Liver (tissue), 8 donors: ENCODE measurements at regions not wholly inside any gene's neighbourhood (a gene's known extent, or its start where the extent isn't known, plus 50 kb on each side); places are given as distances from the start of the nearest gene placed in this dataset.

Experiments
- DNase-seq: peaks from one replicate; pipeline ENCODE4 v3.0.0-alpha.2; 2017; ENCODE audit warnings: low spot score
- H3K27ac ChIP-seq, 2 donors: one replicate each; pipeline ENCODE4 v1.7.0; 2013; ENCODE audit warnings: inconsistent platforms in 2 of 2, low read length in 2 of 2, control low read depth in 1 of 2, low read depth in 1 of 2, mild to moderate bottlenecking in 1 of 2
- H3K27me3 ChIP-seq, 4 donors: one replicate each; pipeline versions ENCODE4 v1.6.1 to v1.7.0; 2013; ENCODE audit warnings: low read length in 3 of 4, inconsistent platforms in 1 of 4, mild to moderate bottlenecking in 1 of 4, moderate library complexity in 1 of 4; ENCODE audit not compliant: control insufficient read depth in 4 of 4, insufficient read depth in 4 of 4
- H3K36me3 ChIP-seq, 4 donors: one replicate each; pipeline versions ENCODE4 v1.6.1 to v1.7.0; 2013; ENCODE audit warnings: low read length in 3 of 4, mild to moderate bottlenecking in 3 of 4, low read depth in 1 of 4, moderate library complexity in 1 of 4; ENCODE audit not compliant: control insufficient read depth in 4 of 4, insufficient read depth in 3 of 4
- H3K4me1 ChIP-seq, 4 donors: one replicate each; pipeline versions ENCODE4 v1.6.1 to v1.7.0; 2013; ENCODE audit warnings: low read length in 3 of 4, mild to moderate bottlenecking in 3 of 4, moderate library complexity in 1 of 4; ENCODE audit not compliant: control insufficient read depth in 4 of 4, insufficient read depth in 4 of 4
- H3K4me3 ChIP-seq, 3 donors: one replicate each; pipeline versions ENCODE4 v1.6.1 to v1.7.0; 2013; ENCODE audit warnings: low read length in 3 of 3, control low read depth in 1 of 3, low read depth in 1 of 3, mild to moderate bottlenecking in 1 of 3
- H3K9ac ChIP-seq, 2 donors: one replicate each; pipeline ENCODE4 v1.7.0; 2013; ENCODE audit warnings: low read length in 2 of 2, mild to moderate bottlenecking in 2 of 2, moderate library complexity in 2 of 2, control low read depth in 1 of 2, low read depth in 1 of 2
- H3K9me3 ChIP-seq, 4 donors: one replicate each; pipeline versions ENCODE4 v1.6.1 to v1.7.0; 2013; ENCODE audit warnings: low read length in 3 of 4; ENCODE audit not compliant: control insufficient read depth in 4 of 4
- ATF3 ChIP-seq: IDR thresholded peaks from 2 replicates; pipeline ENCODE4 v1.6.1; 2016; ENCODE audit warnings: antibody characterized with exemption
- CTCF ChIP-seq: fragments of 150-350 bp; IDR thresholded peaks from 2 replicates; pipeline ENCODE4 v1.5.1; 2017; ENCODE audit warnings: improper control_type of control experiment, low read depth, low read length; ENCODE audit not compliant: missing input control
- EGR1 ChIP-seq, 2 donors: IDR thresholded peaks; 2 replicates each; pipeline ENCODE4 v1.6.1; 2016 to 2018; ENCODE audit warnings: antibody characterized with exemption in 2 of 2, low read depth in 2 of 2
- FOXA2 ChIP-seq: IDR thresholded peaks from 2 replicates; pipeline ENCODE4 v1.6.1; 2016; ENCODE audit warnings: antibody characterized with exemption
- GABPA ChIP-seq, 2 donors: IDR thresholded peaks in 1 of 2; conservative IDR thresholded peaks in 1 of 2; 2 replicates each; pipeline ENCODE4 v1.6.1; 2016; ENCODE audit warnings: antibody characterized with exemption in 2 of 2, mild to moderate bottlenecking in 1 of 2, moderate library complexity in 1 of 2
- HNF4A ChIP-seq, 2 donors: conservative IDR thresholded peaks; 2 replicates each; pipeline ENCODE4 v1.6.1; 2016; ENCODE audit warnings: antibody characterized with exemption in 2 of 2, mild to moderate bottlenecking in 2 of 2
- HNF4G ChIP-seq: IDR thresholded peaks from 2 replicates; pipeline ENCODE4 v1.6.1; 2016; ENCODE audit warnings: antibody characterized with exemption
- JUND ChIP-seq, 2 donors: IDR thresholded peaks; 2 replicates each; pipeline ENCODE4 v1.6.1; 2016; ENCODE audit warnings: antibody characterized with exemption in 2 of 2
- MAX ChIP-seq: IDR thresholded peaks from 2 replicates; pipeline ENCODE4 v1.6.1; 2016; ENCODE audit warnings: antibody characterized with exemption
- NR2F2 ChIP-seq: IDR thresholded peaks from 2 replicates; pipeline ENCODE4 v1.6.1; 2016; ENCODE audit warnings: antibody characterized with exemption
- RAD21 ChIP-seq, 2 donors: IDR thresholded peaks; 2 replicates each; pipeline ENCODE4 v1.6.1; 2016; ENCODE audit warnings: antibody characterized with exemption in 2 of 2, mild to moderate bottlenecking in 2 of 2
- REST ChIP-seq: IDR thresholded peaks from 2 replicates; pipeline ENCODE4 v1.6.1; 2016; ENCODE audit warnings: antibody characterized with exemption, mild to moderate bottlenecking
- RXRA ChIP-seq, 2 donors: IDR thresholded peaks; 2 replicates each; pipeline ENCODE4 v1.6.1; 2017 to 2018; ENCODE audit warnings: antibody characterized with exemption in 2 of 2, mild to moderate bottlenecking in 1 of 2
- SP1 ChIP-seq: IDR thresholded peaks from 2 replicates; pipeline ENCODE4 v1.6.1; 2018; ENCODE audit warnings: antibody characterized with exemption, mild to moderate bottlenecking
- TAF1 ChIP-seq: conservative IDR thresholded peaks from 2 replicates; pipeline ENCODE4 v1.6.1; 2016; ENCODE audit warnings: antibody characterized with exemption, mild to moderate bottlenecking
- YY1 ChIP-seq: IDR thresholded peaks from 2 replicates; pipeline ENCODE4 v1.6.1; 2016; ENCODE audit warnings: antibody characterized with exemption, mild to moderate bottlenecking
- ZBTB33 ChIP-seq: IDR thresholded peaks from 2 replicates; pipeline ENCODE4 v1.6.1; 2016; ENCODE audit warnings: antibody characterized with exemption
- WGBS: extraction: QIAGEN DNeasy Blood & Tissue Kit; methylation state at CpG from one replicate; pipeline ENCODE4 v1.1.7; 2013; 5-methylcytosine and 5-hydroxymethylcytosine counted together
- donor health status: healthy.
- donor health status: healthy.
- donor health status: healthy.
- donor health status: healthy.
- donor health status: healthy.

- H3K9me3 ChIP-seq: no peaks in the 10 kb centered on the region
- WGBS: 21% methylated on average over 3 of the region's 3 CpGs
- no peaks in the 10 kb centered on the region for H3K4me1 ChIP-seq
- H3K27me3 ChIP-seq: no peaks in the 10 kb centered on the region
- H3K9ac ChIP-seq: no peak overlapping the region
- TF ChIP-seq ZBTB33 (no peak), RXRA (IDR thresholded peaks at IDR 0.05) (no peak), FOXA2 (no peak), YY1 (no peak), JUND (IDR thresholded peaks at IDR 0.05) (no peak), ATF3 (no peak), RAD21 (IDR thresholded peaks at IDR 0.05) (no peak), SP1 (no peak), NR2F2 (no peak), HNF4A (conservative IDR thresholded peaks at IDR 0.05) (no peak), REST (no peak), EGR1 (IDR thresholded peaks at IDR 0.05; ENCODE audit: low read depth in 2 of 2) (no peak), HNF4G (no peak), MAX (no peak), TAF1 (no peak), CTCF (no peak)
- no peaks in the 10 kb centered on the region for H3K36me3 ChIP-seq
- H3K4me3 ChIP-seq: no peak overlapping the region
- no peak for DNase-seq
- no peak overlapping the region for H3K27ac ChIP-seq
Observed at GRCh38 chr16:64445649-64446048, 676.2 kb downstream of the CDH11 start.

- H3K4me3 ChIP-seq: no peak overlapping the region
- no peaks in the 10 kb centered on the region for H3K9me3 ChIP-seq
- TF ChIP-seq SP1 (no peak), ATF3 (no peak), FOXA2 (no peak), GABPA (IDR thresholded peaks at IDR 0.05 in 1 of 2, conservative IDR thresholded peaks at IDR 0.05 in 1 of 2) (no peak), YY1 (no peak), MAX (no peak), EGR1 (IDR thresholded peaks at IDR 0.05; ENCODE audit: low read depth in 2 of 2) (no peak), RXRA (IDR thresholded peaks at IDR 0.05) (no peak), ZBTB33 (no peak), TAF1 (no peak), HNF4A (conservative IDR thresholded peaks at IDR 0.05) (no peak), CTCF (no peak), HNF4G (no peak), RAD21 (IDR thresholded peaks at IDR 0.05) (no peak), JUND (IDR thresholded peaks at IDR 0.05) (no peak), NR2F2 (no peak)
- H3K36me3 ChIP-seq: no peaks in the 10 kb centered on the region
- no peak for DNase-seq
- WGBS: 40% methylated on average over 4 of the region's 4 CpGs
- H3K4me1 ChIP-seq: no peaks in the 10 kb centered on the region
- no peak overlapping the region for H3K9ac ChIP-seq
- no peaks in the 10 kb centered on the region for H3K27me3 ChIP-seq
- H3K27ac ChIP-seq: no peak overlapping the region
Observed at GRCh38 chr16:64445245-64445644, 676.6 kb downstream of the CDH11 start.
